GM12874 (cell line): ENCODE measurements at regions not wholly inside any gene's neighbourhood (a gene's known extent, or its start where the extent isn't known, plus 50 kb on each side); places are given as distances from the start of the nearest gene placed in this dataset.

ENCODE experiments used
- TF ChIP-seq, protein P1 (sequence below): IDR thresholded peaks from 2 replicates; pipeline ENCODE4 v1.5.1; 2011; ENCODE audit warnings: low read depth, mild to moderate bottlenecking, control low read depth, low read length, moderate library complexity; ENCODE audit not compliant: insufficient read depth

DNA sequence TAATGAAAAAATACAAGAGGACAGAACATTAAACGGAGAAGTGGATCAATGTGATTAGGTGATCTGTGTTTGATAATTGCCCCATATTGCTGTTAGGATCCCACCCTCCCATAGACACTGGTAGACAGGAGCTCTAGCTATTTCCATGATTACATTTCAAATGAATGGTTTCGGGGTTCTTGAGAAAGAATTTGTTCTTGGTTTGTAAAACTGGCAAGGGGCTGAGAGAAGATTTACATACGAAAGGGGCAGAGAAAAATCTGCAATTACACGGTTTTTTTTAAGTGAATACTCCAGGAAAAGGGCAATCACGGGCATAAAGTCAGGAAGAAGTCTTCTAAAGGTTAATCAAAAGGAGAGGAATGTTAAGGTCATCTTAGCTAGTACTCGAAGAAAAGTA, 2125.7 kb upstream of the PCDH20 start:
- TF ChIP-seq, protein P1, sequence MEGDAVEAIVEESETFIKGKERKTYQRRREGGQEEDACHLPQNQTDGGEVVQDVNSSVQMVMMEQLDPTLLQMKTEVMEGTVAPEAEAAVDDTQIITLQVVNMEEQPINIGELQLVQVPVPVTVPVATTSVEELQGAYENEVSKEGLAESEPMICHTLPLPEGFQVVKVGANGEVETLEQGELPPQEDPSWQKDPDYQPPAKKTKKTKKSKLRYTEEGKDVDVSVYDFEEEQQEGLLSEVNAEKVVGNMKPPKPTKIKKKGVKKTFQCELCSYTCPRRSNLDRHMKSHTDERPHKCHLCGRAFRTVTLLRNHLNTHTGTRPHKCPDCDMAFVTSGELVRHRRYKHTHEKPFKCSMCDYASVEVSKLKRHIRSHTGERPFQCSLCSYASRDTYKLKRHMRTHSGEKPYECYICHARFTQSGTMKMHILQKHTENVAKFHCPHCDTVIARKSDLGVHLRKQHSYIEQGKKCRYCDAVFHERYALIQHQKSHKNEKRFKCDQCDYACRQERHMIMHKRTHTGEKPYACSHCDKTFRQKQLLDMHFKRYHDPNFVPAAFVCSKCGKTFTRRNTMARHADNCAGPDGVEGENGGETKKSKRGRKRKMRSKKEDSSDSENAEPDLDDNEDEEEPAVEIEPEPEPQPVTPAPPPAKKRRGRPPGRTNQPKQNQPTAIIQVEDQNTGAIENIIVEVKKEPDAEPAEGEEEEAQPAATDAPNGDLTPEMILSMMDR = no peak

DNA sequence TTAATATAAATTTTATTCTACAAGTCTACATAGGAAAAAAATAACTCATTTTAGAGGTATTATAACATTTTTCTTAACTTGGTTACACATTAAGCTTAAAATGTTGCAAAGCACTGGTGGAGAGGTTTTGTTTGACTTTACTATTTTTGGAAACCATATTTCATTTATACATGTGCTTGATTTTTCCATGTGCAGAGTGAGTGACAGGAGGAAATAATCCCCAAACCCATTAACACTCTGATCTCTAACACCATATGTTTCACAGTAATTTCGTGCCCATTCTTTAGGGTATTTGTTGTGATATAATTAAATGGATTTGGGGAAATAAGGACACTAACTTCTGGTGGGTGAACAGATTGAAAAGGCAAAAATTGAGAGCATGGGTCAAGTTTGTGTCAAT, 2124.4 kb upstream of the PCDH20 start:
- TF ChIP-seq, protein P1 = no peak

DNA sequence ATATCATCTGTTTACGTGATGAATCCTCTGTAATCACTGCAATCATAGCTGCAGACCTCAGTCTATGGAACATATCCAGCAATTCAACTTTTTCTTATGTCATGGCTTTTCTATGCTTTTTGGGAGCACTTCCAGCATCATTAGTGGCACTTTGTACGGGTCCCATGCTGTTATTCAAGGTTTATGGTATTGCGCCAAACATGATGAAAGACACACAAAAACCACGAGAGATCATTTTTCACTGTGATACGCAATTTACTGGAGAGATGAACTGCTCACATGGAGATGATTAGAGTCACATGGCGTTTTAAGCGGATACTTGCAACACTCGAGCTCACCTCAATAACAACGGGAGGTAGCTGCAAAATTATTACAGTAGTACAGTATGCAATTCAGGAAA, 2101.7 kb upstream of the PCDH20 start:
- TF ChIP-seq, protein P1 = no peak

DNA sequence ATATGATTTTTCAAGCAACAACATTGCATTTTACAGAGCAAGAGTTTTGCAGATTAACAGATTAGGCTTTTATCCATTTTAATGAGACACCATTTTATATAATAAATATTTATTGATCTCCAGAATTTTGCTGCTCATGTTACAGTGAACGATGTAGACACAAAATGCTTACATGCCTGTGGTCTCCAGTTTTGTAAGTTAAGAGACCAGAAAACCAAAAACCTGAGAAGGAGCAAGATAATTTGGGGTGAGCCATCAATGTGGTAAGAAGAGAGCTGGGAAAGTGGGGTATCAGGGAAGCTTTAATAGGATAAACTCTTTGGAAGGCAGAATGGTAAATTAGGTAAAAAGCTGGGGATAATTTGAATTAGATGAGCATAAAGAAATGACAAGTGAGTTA, 2100.5 kb upstream of the PCDH20 start:
- TF ChIP-seq, protein P1 = no peak

DNA sequence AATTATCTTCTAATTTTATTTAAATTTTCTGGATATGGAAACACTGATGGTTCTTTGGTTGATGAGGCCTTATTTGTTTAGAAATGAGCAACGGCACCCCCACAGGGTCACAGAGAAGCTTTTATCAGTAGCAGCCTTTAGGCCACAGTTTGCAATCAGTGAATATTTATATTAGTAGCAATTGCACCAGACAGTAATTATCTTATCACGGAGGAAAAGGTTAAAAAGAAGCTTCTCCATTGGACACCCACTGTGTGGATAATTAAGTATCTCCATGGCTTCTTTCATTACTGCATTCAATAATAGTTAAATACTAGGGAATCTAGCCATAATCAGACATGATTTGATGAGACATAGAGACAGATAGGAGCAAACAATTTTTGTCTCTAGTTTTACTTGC, 2099.2 kb upstream of the PCDH20 start:
- TF ChIP-seq, protein P1 = no peak

DNA sequence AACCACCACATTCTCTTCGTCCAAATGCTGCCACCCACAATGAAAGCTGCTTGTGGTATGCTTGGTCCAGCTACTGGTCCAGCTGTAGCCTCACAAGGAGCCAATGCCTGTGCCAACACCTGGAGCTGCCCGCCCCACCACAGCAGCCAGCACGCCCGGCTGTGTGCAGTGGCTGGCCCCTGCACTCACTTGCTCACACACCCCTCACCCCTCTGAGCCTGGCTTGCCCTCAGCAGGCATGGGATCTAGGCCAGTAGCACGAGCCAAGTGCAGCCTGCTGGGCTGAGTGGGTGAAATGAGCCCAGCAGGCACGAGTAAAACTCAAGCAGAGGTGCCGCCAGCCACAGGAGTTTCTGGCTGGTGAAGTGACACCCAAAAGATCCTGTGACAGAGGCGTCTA, 2096.4 kb upstream of the PCDH20 start:
- TF ChIP-seq, protein P1 = no peak

DNA sequence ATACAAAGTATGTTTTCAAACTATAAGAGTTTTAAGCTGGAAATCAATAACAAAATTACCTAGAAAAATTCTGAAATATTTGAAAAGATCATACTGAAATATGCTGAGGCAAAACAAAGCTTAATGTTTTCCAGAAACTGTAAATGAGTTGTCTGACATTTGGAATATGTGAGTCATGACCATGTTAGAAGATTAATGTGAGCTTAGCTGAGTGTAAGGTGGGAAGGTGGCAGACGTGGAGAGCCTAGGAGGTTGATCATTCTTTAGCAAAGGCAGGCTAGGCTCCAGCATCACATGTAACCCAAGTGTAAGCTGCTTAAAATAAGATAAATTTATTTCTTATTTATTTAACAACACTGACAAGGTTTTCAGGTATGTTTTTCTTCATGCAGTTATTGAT, 2086.1 kb upstream of the PCDH20 start:
- TF ChIP-seq, protein P1 = no peak

DNA sequence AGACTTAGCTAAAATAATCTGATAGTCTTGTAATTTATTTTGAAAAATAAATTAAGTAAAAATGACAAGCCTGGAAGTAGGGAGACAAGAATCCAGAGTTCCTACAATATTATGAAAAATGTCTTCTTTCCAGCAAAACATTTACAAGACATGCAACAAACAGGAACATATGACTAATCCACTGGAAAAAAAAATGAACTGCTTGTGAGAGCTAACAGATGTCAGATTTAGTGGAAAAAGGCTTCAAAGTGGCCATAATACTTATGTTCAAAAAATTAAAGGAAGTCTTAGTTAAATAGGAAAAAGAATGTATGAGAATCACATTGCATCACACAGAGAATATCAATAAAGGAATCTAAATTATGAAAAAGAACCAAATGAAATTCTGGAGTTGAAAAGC, 2082.0 kb upstream of the PCDH20 start:
- TF ChIP-seq, protein P1 = no peak
